Erythroblast (primary cell): ENCODE measurements at regions not wholly inside any gene's neighbourhood (a gene's known extent, or its start where the extent isn't known, plus 50 kb on each side); places are given as distances from the start of the nearest gene placed in this dataset.

Experiments
- GATA1 ChIP-seq: IDR thresholded peaks from 2 replicates; pipeline ENCODE4 v1.6.1; 2011; ENCODE audit warnings: low read depth, mild to moderate bottlenecking, control low read depth, low read length, moderate library complexity
- POLR2A ChIP-seq: IDR thresholded peaks from 2 replicates; pipeline ENCODE4 v1.6.1; 2011; ENCODE audit warnings: mild to moderate bottlenecking, low read length

- TF ChIP-seq POLR2A (no peak), GATA1 (no peak)
These were observed 166.2 kb downstream of the ZNF365 start for GRCh38 chr10:62540389-62540788.
